ENCODE measurements at regions not wholly inside any gene's neighbourhood (a gene's known extent, or its start where the extent isn't known, plus 50 kb on each side); places are given as distances from the start of the nearest gene placed in this dataset.
A peak's percentile ranks its signal among the peaks of the same experiment; 100 is the strongest.

DNA sequence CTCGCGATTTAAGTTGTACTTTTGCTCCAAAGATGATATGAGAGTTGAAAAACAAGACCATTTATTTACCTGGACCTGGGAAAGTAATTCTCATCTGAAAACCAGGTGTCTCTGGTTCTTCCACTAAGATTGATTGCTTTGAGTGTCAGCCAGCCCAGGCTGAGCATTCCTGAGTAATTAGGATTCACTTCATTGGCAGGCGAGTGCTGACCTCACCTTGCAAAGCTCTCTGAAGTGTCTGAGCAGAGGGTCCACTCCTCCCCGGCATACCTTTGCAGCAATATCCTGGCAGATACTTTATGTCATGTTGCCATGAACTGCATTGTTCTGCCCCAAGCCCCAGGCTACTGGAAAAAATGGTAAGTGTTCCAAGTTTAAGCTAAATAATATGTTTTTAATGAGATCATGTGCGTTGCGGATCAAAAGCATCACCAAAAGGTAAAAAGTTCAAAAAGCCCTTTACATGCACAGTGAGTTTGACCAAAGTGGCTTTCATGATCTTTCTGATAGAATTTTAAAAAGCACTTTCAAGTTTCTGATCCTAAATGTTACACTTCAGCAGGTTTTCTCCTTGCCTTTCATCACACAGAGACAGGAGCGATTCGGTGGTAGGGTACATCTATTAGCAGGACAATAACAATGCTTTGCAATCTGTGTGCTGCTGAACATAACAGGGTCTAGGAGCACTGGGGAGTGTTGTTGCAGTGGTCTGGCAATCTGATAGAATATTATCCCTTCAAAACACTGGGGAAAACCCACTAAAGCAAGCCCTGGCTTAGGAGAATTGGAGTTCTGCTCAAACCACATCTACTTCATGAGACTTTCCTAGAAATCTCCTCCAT, 127.8 kb upstream of the EEF1E1 start:
- Histone ChIP-seq H3K18ac (ENCODE audit: low read depth in 1 of 2, low read length in 2 of 2) (no peak overlapping the region), H2BK5ac (ENCODE audit: low read depth, low read length, poor library complexity, severe bottlenecking) (no peak overlapping the region), H3K4me2 (ENCODE audit: low read length, poor library complexity, severe bottlenecking) (no peak overlapping the region), H3K27ac (ENCODE audit: low read length, poor library complexity, severe bottlenecking) (no peak overlapping the region), H2AK5ac (ENCODE audit: low read length, severe bottlenecking) (no peak overlapping the region), H3K9ac (ENCODE audit: low read length) (no peak overlapping the region), H2AFZ (ENCODE audit: low read depth, low read length) (no peak overlapping the region), H3K23ac (ENCODE audit: low read length in 2 of 2) (no peak overlapping the region), H3K79me1 (replicated peaks; ENCODE audit: low read length, poor library complexity, severe bottlenecking) (no peaks in the 10 kb centered on the region), H3K4ac (ENCODE audit: low read depth in 1 of 2, low read length in 2 of 2) (no peak overlapping the region), H3K14ac (ENCODE audit: low read length in 2 of 2) (no peak overlapping the region), H4K91ac (ENCODE audit: low read length) (no peak overlapping the region), H3K27me3 (ENCODE audit: control insufficient read depth in 1 of 2, insufficient read depth in 1 of 2, low read length in 2 of 2) (no peaks in the 10 kb centered on the region), H2BK120ac (ENCODE audit: low read depth, low read length) (no peak overlapping the region), H2BK15ac (ENCODE audit: low read depth, poor library complexity, severe bottlenecking) (no peak overlapping the region), H3K36me3 (ENCODE audit: control insufficient read depth in 1 of 2, insufficient read depth in 2 of 2, low read depth in 1 of 2, low read length in 2 of 2) (no peaks in the 10 kb centered on the region), H3K4me1 (ENCODE audit: control insufficient read depth, insufficient read depth, low read depth, low read length) (peaks cover 2% of the 10 kb centered on the region), H4K8ac (ENCODE audit: low read length) (no peak overlapping the region), H3K4me3 (ENCODE audit: insufficient read depth in 1 of 2, low read depth in 1 of 2, low read length in 2 of 2) (no peak overlapping the region), H2BK12ac (ENCODE audit: low read length in 2 of 2) (no peak overlapping the region), H3K9me3 (ENCODE audit: control insufficient read depth, low read length) (no peaks in the 10 kb centered on the region)
- no peak for DNase-seq
- 77% methylated on average over 5 of the region's 8 CpGs for WGBS

GRCh38 chr6:8225113-8225512, 122.8 kb upstream of the EEF1E1 start:
- Histone ChIP-seq H3K9me3 (ENCODE audit: control insufficient read depth, low read length) (no peaks in the 10 kb centered on the region), H4K8ac (ENCODE audit: low read length) (no peak overlapping the region), H3K14ac (ENCODE audit: low read length in 2 of 2) (no peak overlapping the region), H3K4me2 (ENCODE audit: low read length, poor library complexity, severe bottlenecking) (no peak overlapping the region), H3K9ac (ENCODE audit: low read length) (no peak overlapping the region), H3K18ac (ENCODE audit: low read depth in 1 of 2, low read length in 2 of 2) (no peak overlapping the region), H2BK12ac (ENCODE audit: low read length in 2 of 2) (no peak overlapping the region), H3K4ac (ENCODE audit: low read depth in 1 of 2, low read length in 2 of 2) (no peak overlapping the region), H2BK120ac (ENCODE audit: low read depth, low read length) (no peak overlapping the region), H3K79me1 (replicated peaks; ENCODE audit: low read length, poor library complexity, severe bottlenecking) (no peaks in the 10 kb centered on the region), H4K91ac (ENCODE audit: low read length) (no peak overlapping the region), H3K27ac (ENCODE audit: low read length, poor library complexity, severe bottlenecking) (no peak overlapping the region), H3K27me3 (ENCODE audit: control insufficient read depth in 1 of 2, insufficient read depth in 1 of 2, low read length in 2 of 2) (peaks cover 0 to 3% of the 10 kb centered on the region in 2 experiments), H3K36me3 (ENCODE audit: control insufficient read depth in 1 of 2, insufficient read depth in 2 of 2, low read depth in 1 of 2, low read length in 2 of 2) (no peaks in the 10 kb centered on the region), H3K4me3 (ENCODE audit: insufficient read depth in 1 of 2, low read depth in 1 of 2, low read length in 2 of 2) (no peak overlapping the region), H3K4me1 (ENCODE audit: control insufficient read depth, insufficient read depth, low read depth, low read length) (peaks cover 3% of the 10 kb centered on the region), H3K23ac (ENCODE audit: low read length in 2 of 2) (no peak overlapping the region), H2AFZ (ENCODE audit: low read depth, low read length) (no peak overlapping the region), H2BK15ac (ENCODE audit: low read depth, poor library complexity, severe bottlenecking) (no peak overlapping the region), H2AK5ac (ENCODE audit: low read length, severe bottlenecking) (no peak overlapping the region), H2BK5ac (ENCODE audit: low read depth, low read length, poor library complexity, severe bottlenecking) (no peak overlapping the region)
- WGBS = 95% methylated on average over 4 of the region's 5 CpGs
- DNase-seq = no peak

DNA sequence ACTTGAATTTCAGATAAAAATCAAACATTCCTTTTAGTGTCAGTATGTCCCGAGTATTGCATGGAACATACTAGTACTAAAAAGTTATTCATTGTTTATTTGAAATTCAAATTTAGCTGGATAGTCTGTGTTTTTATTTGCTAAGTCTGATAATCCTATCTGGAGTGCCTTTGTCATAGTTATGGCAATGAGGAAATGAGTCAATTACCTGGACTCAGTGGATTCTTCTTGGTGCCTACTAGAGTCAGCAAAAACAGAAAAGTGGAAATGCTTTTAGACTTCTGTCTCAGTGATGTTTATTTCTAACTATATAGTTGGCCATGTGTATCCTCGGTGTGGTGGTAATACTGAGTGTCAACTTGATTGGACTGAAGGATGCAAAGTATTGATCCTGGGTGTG, 121.3 kb upstream of the EEF1E1 start:
- no peak overlapping the region for H3K4me3 ChIP-seq (ENCODE audit: insufficient read depth in 1 of 2, low read depth in 1 of 2, low read length in 2 of 2)
- peaks cover 1% of the 10 kb centered on the region for H3K4me1 ChIP-seq (ENCODE audit: control insufficient read depth, insufficient read depth, low read depth, low read length)
- H4K8ac ChIP-seq (ENCODE audit: low read length) = no peak overlapping the region
- H3K36me3 ChIP-seq (ENCODE audit: control insufficient read depth in 1 of 2, insufficient read depth in 2 of 2, low read depth in 1 of 2, low read length in 2 of 2) = no peaks in the 10 kb centered on the region
- H2BK15ac ChIP-seq (ENCODE audit: low read depth, poor library complexity, severe bottlenecking) = no peak overlapping the region
- H2AK5ac ChIP-seq (ENCODE audit: low read length, severe bottlenecking) = no peak overlapping the region
- no peak overlapping the region for H4K91ac ChIP-seq (ENCODE audit: low read length)
- no peak overlapping the region for H2AFZ ChIP-seq (ENCODE audit: low read depth, low read length)
- H3K4ac ChIP-seq (ENCODE audit: low read depth in 1 of 2, low read length in 2 of 2) = no peak overlapping the region
- H3K27ac ChIP-seq (ENCODE audit: low read length, poor library complexity, severe bottlenecking) = no peak overlapping the region
- no peak overlapping the region for H2BK12ac ChIP-seq (ENCODE audit: low read length in 2 of 2)
- no peak overlapping the region for H3K9ac ChIP-seq (ENCODE audit: low read length)
- H3K4me2 ChIP-seq (ENCODE audit: low read length, poor library complexity, severe bottlenecking) = no peak overlapping the region
- 98% methylated on average over 2 of the region's 2 CpGs for WGBS
- H2BK120ac ChIP-seq (ENCODE audit: low read depth, low read length) = no peak overlapping the region
- no peak for DNase-seq
- H3K27me3 ChIP-seq (ENCODE audit: control insufficient read depth in 1 of 2, insufficient read depth in 1 of 2, low read length in 2 of 2) = peaks cover 0 to 3% of the 10 kb centered on the region in 2 experiments
- H3K18ac ChIP-seq (ENCODE audit: low read depth in 1 of 2, low read length in 2 of 2) = no peak overlapping the region
- H3K79me1 ChIP-seq (replicated peaks; ENCODE audit: low read length, poor library complexity, severe bottlenecking) = no peaks in the 10 kb centered on the region
- H3K9me3 ChIP-seq (ENCODE audit: control insufficient read depth, low read length) = no peaks in the 10 kb centered on the region
- H2BK5ac ChIP-seq (ENCODE audit: low read depth, low read length, poor library complexity, severe bottlenecking) = no peak overlapping the region
- H3K14ac ChIP-seq (ENCODE audit: low read length in 2 of 2) = no peak overlapping the region
- no peak overlapping the region for H3K23ac ChIP-seq (ENCODE audit: low read length in 2 of 2)

DNA sequence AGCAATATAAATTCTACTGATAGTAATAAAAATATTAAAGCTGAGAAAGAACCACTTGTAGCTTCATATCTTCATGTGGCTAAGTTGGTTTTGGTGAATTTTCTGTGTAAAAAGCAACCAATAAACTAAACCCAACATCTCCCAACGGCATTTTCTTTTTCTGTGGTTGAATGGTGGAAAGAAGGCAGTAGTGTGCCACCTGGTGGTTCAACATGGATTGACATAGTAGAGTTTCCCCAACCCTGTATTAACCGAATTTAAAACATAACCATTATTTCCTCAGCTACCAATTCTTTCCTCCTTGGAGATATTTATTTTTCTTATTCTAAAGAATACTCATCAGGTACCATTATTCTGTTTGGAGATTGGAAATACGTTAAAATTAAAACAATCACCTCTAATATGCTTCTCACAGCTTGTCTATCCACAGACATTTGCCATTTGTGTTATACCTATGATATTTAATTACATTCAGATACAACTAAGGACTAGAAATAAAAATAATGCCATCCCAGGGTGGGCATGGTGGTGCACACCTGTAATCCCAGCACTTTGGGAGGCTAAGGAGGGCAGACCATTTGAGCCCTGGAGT, 117.1 kb upstream of the EEF1E1 start:
- Histone ChIP-seq H2AFZ (ENCODE audit: low read depth, low read length) (no peak overlapping the region), H3K4ac (ENCODE audit: low read depth in 1 of 2, low read length in 2 of 2) (no peak overlapping the region), H3K18ac (ENCODE audit: low read depth in 1 of 2, low read length in 2 of 2) (no peak overlapping the region), H3K4me3 (ENCODE audit: insufficient read depth in 1 of 2, low read depth in 1 of 2, low read length in 2 of 2) (no peak overlapping the region), H2BK120ac (ENCODE audit: low read depth, low read length) (no peak overlapping the region), H3K36me3 (ENCODE audit: control insufficient read depth in 1 of 2, insufficient read depth in 2 of 2, low read depth in 1 of 2, low read length in 2 of 2) (no peaks in the 10 kb centered on the region), H3K4me1 (ENCODE audit: control insufficient read depth, insufficient read depth, low read depth, low read length) (peaks cover 4% of the 10 kb centered on the region), H3K14ac (ENCODE audit: low read length in 2 of 2) (no peak overlapping the region), H3K27me3 (ENCODE audit: control insufficient read depth in 1 of 2, insufficient read depth in 1 of 2, low read length in 2 of 2) (peaks cover 0 to 3% of the 10 kb centered on the region in 2 experiments), H2BK12ac (ENCODE audit: low read length in 2 of 2) (no peak overlapping the region), H3K9me3 (ENCODE audit: control insufficient read depth, low read length) (no peaks in the 10 kb centered on the region), H4K91ac (ENCODE audit: low read length) (no peak overlapping the region), H2BK15ac (ENCODE audit: low read depth, poor library complexity, severe bottlenecking) (no peak overlapping the region), H2BK5ac (ENCODE audit: low read depth, low read length, poor library complexity, severe bottlenecking) (no peak overlapping the region), H3K9ac (ENCODE audit: low read length) (no peak overlapping the region), H3K79me1 (replicated peaks; ENCODE audit: low read length, poor library complexity, severe bottlenecking) (no peaks in the 10 kb centered on the region), H3K27ac (ENCODE audit: low read length, poor library complexity, severe bottlenecking) (no peak overlapping the region), H3K4me2 (ENCODE audit: low read length, poor library complexity, severe bottlenecking) (no peak overlapping the region), H2AK5ac (ENCODE audit: low read length, severe bottlenecking) (no peak overlapping the region), H3K23ac (ENCODE audit: low read length in 2 of 2) (no peak overlapping the region), H4K8ac (ENCODE audit: low read length) (no peak overlapping the region)
- no CpG with 5 or more reads among the region's 3 CpGs for WGBS
- DNase-seq = peak; percentile 54

Measured in mesenchymal stem cell (in vitro differentiated cells and primary cell).